ENCODE measurements at regions not wholly inside any gene's neighbourhood (a gene's known extent, or its start where the extent isn't known, plus 50 kb on each side); places are given as distances from the start of the nearest gene placed in this dataset.

DNA sequence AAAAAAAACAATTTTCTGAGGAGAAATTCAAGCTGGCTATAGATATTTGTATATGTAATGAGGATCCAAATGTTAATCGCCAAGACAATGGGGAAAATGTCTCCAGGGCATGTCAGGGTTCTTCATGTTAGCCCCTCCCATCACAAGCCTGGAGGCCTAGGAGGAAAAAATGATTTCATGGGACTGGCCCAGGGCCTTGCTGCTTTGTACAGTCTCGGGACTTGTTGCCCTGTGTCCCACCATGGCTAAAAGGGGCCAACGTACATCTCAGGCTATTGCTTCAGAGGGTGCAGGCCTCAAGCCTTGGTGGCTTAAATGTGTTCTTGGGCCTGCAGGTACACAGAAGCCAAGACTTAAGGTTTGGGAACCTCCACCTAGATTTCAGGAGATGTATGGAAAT is 62.1 kb upstream of the SLC5A12 start:
- TF ChIP-seq, protein P1, sequence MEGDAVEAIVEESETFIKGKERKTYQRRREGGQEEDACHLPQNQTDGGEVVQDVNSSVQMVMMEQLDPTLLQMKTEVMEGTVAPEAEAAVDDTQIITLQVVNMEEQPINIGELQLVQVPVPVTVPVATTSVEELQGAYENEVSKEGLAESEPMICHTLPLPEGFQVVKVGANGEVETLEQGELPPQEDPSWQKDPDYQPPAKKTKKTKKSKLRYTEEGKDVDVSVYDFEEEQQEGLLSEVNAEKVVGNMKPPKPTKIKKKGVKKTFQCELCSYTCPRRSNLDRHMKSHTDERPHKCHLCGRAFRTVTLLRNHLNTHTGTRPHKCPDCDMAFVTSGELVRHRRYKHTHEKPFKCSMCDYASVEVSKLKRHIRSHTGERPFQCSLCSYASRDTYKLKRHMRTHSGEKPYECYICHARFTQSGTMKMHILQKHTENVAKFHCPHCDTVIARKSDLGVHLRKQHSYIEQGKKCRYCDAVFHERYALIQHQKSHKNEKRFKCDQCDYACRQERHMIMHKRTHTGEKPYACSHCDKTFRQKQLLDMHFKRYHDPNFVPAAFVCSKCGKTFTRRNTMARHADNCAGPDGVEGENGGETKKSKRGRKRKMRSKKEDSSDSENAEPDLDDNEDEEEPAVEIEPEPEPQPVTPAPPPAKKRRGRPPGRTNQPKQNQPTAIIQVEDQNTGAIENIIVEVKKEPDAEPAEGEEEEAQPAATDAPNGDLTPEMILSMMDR (IDR thresholded peaks at IDR 0.05; ENCODE audit: low read depth, low read length), result no peak

DNA sequence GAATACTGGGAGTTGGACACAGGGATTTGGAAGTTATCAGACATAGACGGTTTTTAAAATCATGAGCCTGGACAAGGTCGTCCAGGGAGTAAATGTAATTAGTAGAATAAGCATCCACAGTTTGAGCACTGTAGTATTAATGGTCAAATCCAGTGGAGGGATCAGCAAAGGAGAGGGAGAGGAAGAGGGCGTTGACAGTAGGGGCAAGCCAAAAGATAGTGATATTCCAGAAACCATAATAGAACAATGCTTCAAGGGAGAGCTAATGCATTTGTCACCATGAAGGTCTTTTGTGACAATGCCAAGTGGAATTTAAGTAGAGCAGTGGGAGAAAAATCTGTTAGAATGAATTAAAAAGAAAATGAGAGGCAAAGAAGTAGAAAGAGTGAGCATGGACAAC is 68.9 kb upstream of the SLC5A12 start:
- H3K27me3 ChIP-seq, result no peaks in the 10 kb centered on the region
- DNase-seq, result no peak
- no peak overlapping the region for H3K4me3 ChIP-seq (ENCODE audit: low read depth, low read length)
- H3K9me3 ChIP-seq, result no peaks in the 10 kb centered on the region
- H3K36me3 ChIP-seq, result no peaks in the 10 kb centered on the region
- TF ChIP-seq, protein P1 (IDR thresholded peaks at IDR 0.05; ENCODE audit: low read depth, low read length), result no peak
- no peaks in the 10 kb centered on the region for H3K4me1 ChIP-seq

More for the DNA sequence above, 62.1 kb upstream of the SLC5A12 start:
- no peak overlapping the region for H3K4me3 ChIP-seq (ENCODE audit: low read depth, low read length)
- H3K4me1 ChIP-seq, result no peaks in the 10 kb centered on the region
- no peaks in the 10 kb centered on the region for H3K27me3 ChIP-seq
- no peak for DNase-seq
- H3K36me3 ChIP-seq, result no peaks in the 10 kb centered on the region
- no peaks in the 10 kb centered on the region for H3K9me3 ChIP-seq

DNA sequence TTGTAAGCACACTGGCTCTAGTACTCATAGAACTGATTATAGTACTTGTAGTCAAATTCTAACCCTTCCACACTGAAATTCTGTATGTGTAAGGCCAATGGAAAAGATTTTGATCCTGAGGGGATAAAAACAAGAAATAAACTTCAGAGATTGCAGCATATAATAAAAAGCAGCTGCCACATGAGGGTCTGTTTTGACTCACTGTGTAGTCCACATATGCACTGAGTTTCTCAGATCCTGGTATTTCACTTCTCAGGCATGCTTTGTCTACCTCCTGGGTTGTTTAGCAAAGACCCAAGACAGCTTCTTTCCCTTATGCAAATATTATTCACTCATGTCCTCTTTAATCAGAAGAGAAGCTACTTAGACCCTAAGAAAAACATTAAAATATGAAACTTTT is 71.1 kb upstream of the SLC5A12 start:
- no peak overlapping the region for H3K4me3 ChIP-seq (ENCODE audit: low read depth, low read length)
- H3K36me3 ChIP-seq, result no peaks in the 10 kb centered on the region
- H3K27me3 ChIP-seq, result no peaks in the 10 kb centered on the region
- no peak for DNase-seq
- no peaks in the 10 kb centered on the region for H3K9me3 ChIP-seq
- H3K4me1 ChIP-seq, result no peaks in the 10 kb centered on the region
- TF ChIP-seq, protein P1 (IDR thresholded peaks at IDR 0.05; ENCODE audit: low read depth, low read length), result no peak

DNA sequence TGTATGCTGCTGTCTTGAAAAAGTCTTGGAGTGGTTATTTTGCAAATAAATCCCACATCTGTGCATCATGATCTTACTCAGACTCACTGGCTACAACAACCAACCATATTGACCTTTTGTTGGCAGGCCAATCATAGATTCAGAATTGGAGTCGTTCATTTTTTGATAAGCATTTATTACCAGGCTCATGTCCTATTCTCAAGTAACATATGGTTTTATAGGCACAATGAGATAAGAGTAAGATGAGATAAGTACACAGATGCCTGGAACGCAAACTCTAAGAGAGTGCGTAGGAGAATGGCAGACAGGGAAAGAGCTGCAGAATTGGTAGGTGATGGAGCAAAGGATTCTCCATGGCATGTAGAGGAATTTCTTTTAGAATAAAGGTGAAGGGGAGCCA is 71.6 kb upstream of the SLC5A12 start:
- Histone ChIP-seq H3K4me3 (ENCODE audit: low read depth, low read length) (no peak overlapping the region), H3K27me3 (no peaks in the 10 kb centered on the region), H3K36me3 (no peaks in the 10 kb centered on the region), H3K4me1 (no peaks in the 10 kb centered on the region), H3K9me3 (no peaks in the 10 kb centered on the region)
- DNase-seq, result no peak
- TF ChIP-seq, protein P1 (IDR thresholded peaks at IDR 0.05; ENCODE audit: low read depth, low read length), result no peak

DNA sequence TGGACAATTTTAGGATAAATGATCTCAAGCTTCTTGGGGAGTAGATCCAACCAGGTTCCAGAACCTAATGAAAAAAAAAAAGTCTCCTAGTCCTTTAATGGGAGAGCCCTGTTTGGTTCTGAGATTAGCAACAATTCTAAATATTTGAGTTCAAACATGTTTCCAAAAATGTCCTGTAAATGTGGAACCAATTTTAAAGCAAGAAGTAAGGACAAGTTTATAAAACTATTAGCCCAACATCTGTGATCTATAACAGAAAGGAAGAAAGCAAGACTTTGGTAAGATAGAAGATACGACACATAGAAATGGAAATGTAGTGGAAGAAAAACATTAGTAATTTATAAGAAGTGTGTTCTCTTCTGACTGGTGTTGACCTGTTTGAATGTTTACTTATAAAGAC is 79.7 kb upstream of the SLC5A12 start:
- Histone ChIP-seq H3K36me3 (no peaks in the 10 kb centered on the region), H3K4me3 (ENCODE audit: low read depth, low read length) (no peak overlapping the region), H3K4me1 (no peaks in the 10 kb centered on the region), H3K9me3 (no peaks in the 10 kb centered on the region), H3K27me3 (no peaks in the 10 kb centered on the region)
- DNase-seq, result no peak
- TF ChIP-seq, protein P1 (IDR thresholded peaks at IDR 0.05; ENCODE audit: low read depth, low read length), result no peak

DNA sequence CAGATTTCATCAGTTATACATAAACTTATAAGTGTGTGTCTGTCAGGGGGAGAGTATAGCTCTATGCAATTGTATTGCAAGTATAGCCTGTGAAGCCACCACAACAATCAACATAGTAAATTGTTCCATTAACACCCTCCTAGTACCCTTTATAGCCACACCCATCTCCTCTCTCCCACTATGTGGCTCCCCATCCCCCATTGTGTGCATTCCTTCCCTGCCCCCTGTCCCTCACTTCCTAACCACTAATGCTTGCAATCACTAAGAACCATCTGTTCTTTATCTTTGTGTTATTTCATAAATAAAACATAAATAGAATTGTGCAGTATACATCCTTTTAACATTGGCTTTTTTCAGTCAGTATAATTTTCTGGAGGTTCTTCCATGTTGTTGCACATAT is 83.1 kb upstream of the SLC5A12 start:
- Histone ChIP-seq H3K36me3 (no peaks in the 10 kb centered on the region), H3K9me3 (no peaks in the 10 kb centered on the region), H3K4me3 (ENCODE audit: low read depth, low read length) (no peak overlapping the region), H3K27me3 (no peaks in the 10 kb centered on the region), H3K4me1 (no peaks in the 10 kb centered on the region)
- TF ChIP-seq, protein P1 (IDR thresholded peaks at IDR 0.05; ENCODE audit: low read depth, low read length), result no peak
- DNase-seq, result no peak
